Activated naive CD8-positive, alpha-beta T cell treated with anti-CD3 and anti-CD28 coated beads, Interleukin-2, amount 50 U/mL, for 16 hours (primary cell): ENCODE measurements at regions not wholly inside any gene's neighbourhood (a gene's known extent, or its start where the extent isn't known, plus 50 kb on each side); places are given as distances from the start of the nearest gene placed in this dataset.

Experiments used
- DNase-seq: peaks from one replicate; pipeline ENCODE4 v3.0.0-alpha.2; 2020; ENCODE audit warnings: low read depth, low spot score

DNA sequence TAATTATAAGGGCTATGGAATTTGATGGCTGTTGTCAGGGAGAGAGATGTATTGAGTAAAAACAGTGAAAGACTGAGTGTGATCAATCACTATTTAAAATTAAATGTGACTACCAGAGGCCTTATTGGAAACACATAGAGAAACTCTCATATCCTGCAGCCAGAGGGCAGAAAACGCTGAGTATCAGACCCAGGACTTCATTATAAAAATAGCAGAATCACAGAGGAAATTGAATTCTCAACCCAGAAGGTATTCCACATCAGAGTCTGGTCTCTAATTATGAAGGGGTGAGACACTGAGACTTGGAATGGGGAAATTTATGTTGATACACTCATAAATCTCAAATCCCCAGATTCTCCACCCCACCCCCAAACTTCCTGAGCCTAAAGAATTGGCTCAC lies 69.5 kb upstream of the IL6 start:
- no peak for DNase-seq

DNA sequence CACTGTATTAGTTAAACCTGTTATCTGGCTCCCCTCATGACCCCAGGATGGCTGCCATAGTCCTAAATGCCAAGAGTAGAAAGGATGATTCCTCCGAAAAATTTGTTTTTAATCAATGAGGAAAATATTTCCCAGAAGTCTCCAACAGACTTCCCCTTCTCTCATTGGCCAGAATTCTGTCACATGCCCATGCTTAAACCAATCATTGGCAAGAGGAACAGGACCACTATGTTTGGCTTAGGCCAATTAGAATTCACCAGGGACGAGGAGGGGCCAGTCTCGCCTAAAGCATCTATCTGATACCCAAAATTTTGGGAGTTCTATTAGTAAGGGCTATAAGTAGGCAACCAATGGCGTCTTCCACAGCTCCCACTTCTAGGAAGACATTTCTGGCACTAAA lies 71.2 kb upstream of the IL6 start:
- no peak for DNase-seq

DNA sequence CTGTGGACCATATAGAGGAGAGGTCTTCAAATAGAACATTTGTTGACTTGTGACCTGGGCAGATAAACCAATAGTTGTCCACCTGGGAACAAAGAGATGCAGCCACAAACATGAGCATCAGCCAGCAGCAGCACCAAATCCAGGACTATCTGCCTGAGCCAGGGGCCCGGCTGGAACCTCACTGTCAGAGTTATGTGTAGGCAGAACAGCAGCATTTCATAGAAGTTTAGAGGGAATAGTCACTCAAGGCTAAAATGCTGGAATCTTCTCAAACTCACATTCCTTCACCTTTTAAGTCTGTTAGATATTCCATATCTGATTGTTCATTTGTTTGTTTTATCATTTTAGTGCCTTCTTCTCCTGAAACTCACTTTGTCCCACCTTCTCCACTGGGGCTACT lies 72.2 kb upstream of the IL6 start:
- DNase-seq: no peak

DNA sequence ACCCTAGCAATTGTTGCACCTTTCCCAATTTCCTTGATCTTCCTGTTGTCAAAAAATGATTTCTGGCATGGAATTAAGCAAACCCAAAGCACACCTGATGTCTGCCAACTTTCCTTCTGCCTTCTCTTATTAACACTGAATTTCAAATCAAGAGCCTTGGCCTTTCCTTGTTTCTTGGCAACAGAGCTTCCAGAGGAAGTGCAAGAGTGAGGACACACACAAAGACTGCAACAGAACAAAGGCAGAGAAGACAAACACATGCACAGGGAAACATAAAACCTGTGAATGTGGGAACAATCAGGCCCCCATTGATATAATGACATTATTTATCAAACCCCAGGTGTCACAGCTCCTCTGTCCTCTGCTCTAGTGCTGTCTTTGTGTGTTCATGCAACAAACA lies 73.0 kb upstream of the IL6 start:
- DNase-seq: no peak

DNA sequence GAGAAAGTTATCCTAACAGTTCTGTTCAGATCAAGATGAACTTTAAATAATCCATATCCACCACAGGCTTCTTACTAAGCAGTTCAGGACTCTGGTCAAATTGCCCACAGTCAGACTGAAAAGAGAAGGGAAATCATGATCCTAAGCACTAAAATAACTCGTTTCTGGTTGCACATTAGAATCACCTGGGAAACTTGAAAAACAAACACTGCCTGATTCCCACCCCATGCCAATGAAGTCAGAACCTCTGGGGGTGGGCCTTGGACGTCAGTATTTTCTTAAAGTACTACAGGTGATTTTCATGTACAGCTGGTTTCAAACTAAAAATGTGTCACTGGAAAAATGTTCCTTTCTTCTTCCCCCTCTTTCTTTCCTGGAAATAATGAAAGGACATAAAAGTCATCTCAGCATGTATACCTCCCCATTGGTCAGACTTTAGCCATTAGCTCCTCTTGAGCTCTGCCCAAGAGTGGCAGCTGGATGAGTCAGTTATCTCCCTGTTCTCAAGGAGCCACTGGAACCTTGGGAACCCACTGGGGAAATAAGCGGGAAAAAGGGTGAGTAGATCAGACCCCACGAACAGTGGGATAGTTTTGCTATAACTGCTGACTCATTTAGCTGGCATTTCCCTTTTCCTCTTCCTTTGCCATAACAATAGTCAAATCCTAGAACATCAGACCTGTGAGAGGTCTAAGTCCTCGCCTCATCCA lies 75.3 kb upstream of the IL6 start:
- no peak for DNase-seq

DNA sequence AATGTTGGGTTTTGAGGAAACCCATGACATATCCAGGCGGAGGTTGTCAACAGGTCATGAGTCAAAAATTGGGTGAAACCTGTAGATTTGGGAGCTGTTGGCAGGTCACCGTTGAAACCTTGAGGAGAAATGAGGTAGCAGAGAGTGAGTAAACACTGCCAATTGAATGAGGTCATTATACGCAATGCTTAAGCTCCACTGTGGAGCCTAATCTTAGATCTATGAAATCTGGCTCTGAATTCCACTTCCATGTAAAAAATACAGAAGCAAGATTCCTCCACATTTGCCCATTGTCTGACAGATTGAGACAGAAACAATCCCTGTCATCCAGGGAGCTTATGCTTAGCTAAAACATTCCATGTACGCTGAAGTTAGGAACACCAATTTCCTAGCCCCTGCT lies 76.0 kb upstream of the IL6 start:
- no peak for DNase-seq

DNA sequence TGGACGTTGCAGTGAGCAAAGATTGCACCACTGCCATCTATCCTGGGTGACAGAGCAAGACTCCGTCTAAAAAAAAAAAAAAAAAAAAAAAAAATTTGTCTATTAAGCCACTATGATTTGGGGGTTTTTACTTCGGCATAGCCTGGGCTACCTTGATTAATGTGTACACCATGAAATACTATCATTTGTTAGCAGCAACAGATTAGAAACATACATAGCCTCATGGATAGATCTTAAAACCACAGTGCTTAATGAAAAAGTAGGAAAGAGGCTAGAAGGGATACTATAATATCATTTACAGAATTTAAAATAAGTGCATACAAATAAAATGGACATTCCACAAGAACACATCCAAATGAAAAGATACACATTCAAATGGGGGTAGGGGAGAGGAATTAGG lies 77.3 kb upstream of the IL6 start:
- no peak for DNase-seq

DNA sequence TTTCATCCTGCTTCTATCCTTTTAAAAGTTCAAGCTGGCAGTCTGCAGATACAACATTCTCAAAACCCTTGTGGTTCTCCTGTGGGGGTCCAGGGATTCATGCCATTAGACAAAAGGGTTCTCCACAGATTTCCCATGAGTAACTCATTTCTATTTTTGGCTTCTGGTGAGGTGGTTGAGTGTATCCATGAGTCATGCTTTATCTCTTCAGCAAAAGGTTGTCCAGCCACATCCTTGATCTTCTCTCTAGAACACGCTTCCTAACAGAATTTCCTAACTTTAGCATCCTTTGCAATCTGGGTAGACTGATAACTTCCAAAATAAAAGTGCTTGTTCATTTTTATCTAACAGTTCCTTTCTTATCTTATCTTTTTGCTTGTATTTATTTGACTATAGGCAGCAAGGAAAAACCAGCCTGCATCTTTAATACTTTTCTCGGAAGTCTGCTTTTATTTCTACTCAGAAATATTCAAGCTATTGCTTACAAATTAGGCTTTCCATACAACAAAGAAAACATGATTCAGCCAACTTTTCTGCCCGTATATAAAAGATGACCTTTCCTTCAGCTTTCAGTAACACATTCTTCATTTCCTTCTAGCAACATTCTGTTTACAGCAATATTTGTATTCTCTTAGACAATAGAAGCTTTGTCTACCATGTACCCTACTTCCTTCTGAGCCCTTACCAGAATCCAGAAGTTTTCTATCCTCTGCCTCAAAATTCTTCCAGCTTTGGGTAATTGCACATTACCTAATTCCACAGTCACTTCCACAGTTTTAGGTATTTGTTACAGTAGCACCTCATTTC lies 79.3 kb upstream of the IL6 start:
- no peak for DNase-seq

DNA sequence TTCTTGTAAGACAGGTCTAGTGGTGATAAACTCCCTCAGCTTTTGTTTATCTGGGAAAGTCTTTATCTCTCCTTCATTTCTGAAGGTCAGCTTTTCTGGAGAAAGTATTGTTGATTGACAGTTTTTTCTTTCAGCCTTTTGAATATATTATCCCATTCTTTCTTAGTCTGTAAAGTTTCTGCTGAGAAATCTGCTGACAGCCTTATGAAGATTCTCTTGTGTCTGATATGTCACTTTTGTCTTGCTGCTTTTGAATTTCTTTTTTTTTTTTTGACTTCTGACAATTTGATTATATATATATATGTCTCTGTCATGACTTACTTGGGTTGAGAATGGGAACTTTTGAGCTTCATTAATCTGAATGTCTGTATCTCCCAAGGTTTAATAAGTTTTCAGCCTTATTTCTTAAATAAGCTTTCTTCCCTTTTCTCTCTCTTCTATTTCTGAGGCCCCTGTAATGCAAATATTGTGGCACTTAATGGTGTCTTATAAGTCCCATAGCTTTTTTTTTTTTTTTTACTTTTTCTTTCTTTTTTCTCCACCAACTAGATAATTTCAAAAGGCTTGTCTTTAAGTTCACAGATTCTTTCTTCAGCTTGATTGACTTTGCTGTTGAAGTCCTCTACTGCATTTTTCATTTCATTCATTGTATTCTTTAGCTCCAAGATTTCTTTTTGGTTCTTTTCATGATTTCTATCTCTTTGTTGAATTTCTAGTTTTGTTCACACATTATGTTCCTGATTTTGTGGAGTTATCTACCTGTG lies 81.4 kb upstream of the IL6 start:
- DNase-seq: no peak

DNA sequence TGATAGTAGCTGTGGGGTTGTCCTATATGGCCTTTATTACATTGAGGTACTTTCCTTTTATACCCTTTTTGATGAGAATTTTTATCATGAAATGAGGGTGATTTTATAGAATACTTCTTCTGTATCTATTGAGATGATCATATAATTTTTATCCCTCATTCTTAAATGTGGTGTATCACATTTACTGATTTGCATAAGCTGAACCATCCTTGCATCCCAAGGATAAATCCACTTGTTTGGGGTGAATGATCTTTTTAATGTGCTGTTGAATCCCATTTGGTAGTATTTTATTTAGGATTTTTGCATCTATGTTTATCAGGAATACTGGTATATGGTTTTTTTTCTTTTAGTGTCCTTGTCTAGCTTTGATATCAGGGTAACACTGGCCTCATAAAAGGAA lies 84.5 kb upstream of the IL6 start:
- no peak for DNase-seq

DNA sequence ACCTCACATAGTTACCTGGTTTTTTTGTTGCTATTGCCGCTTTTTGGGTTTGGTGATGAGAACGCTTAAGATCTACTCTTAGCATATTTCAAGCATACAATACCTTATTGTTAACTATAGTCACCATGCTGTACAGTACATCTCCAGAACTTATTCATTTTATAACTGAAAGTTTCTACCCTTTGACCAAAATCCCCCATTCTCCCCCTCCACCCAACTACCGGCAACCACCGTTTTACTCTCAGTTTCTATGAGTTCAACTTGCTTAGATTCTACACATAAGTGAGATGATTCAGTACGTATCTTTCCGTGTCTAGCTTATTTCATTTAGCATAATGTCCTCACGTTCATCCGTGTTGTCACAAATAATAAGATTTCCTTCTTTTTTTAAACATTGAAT lies 86.7 kb upstream of the IL6 start:
- DNase-seq: no peak

DNA sequence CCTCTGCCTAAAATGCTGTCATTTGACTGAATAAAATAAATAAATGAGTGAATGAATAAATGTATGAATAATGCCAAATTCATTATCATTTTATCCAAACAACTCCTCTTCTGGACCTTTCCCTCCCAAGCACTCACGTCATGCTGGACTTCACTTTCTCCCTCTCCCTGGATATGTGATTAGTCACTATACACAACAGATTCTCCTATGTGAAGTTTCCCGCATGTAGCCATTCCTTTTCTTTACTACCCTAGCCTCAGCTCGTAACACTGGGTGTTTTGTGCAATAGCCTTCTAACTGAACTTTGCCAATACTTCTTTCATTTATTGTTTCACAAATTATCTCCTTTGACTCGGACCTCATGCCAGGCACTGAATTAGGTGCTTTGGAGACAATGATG lies 87.6 kb upstream of the IL6 start:
- no peak for DNase-seq

DNA sequence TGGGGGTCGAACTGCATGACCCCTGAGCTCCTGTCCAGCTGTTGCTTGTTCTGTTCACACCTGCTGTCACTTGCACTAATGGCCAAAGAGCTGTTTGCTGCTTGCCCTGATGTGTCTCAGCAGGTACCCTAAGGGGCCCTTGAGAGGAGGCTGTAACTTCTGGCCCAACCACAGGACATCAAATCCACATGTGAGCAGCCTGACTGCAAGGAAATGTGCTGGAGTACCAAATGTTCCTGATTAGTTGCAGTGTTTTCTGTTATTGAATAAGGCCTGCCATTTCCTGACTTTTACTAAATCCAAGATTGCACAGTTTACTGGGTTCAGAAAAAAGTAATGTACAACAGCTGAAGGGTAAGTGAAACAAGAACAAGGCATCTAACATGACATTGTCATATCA lies 91.7 kb upstream of the IL6 start:
- no peak for DNase-seq

DNA sequence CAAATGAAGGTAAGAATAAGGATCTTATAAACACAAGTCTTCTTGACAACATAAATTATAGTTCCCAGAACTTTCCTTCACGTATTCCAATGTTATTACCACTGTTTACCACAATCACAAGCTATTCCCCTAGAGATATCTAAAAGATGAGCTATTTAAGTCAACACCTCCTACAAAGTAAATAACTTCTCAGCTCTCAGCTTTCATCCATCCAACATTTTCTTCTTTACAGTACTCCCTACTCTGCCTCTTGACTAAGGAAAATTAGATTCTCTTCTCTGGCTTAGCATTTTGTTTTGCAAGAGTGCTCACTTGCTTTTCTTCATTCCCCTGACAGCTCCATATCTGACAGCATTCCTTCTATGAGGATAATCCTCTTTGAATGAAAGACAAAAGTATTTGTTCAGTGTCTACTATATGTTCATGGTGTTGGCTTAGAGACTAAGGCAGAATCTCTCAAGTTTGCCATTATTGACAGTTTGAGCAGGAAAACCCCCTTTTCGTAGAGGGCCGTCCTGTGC lies 93.0 kb upstream of the IL6 start:
- no peak for DNase-seq

DNA sequence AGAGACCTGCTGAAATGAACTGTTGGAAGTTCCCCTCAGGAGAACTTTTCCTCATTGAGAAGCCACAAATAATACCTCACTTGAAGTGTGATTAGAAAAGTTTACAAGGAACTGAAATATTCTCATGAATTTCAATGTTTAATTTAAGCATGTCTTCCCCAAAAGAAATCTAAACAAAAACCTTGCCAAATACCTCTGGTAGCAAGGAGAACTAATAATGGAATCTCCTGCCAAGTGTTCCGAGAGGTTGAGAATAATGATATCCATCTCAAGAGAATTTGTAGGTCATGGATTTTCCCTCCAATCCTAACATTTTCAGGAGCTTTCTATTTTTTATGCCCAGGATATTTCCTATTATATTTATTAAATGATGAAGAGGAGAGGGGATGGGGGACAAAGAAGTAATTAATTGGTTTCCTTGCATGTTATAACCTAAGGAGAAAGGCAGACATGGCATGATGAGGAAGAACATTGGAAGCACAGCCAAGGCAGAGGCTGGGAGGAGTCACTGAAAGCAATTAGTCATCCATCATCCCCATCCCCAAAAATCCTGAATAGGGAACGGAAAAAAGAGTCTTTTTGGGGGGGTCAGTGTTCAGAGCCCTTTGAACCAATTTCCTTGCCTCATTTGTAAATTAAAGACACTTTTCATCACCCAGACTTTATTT lies 93.6 kb upstream of the IL6 start:
- DNase-seq: no peak

DNA sequence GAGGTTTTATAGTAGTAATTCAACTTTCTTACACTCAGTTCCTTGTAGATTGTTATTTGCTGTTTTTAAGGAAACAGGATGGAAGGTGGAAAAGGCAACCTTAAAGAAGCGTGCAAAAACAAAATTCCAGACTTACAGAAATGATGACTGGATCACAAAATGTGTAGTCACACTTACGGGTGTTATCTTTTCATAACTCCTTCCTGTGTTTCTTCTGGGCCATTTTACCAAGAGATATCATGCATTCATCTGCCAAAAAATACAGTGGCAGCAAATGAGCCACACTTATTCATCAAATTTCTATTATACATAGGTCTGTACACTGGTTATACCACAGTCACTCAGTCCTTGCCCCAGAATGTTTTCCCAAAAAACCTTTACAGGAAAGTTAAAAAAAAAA lies 94.3 kb upstream of the IL6 start:
- DNase-seq: no peak

DNA sequence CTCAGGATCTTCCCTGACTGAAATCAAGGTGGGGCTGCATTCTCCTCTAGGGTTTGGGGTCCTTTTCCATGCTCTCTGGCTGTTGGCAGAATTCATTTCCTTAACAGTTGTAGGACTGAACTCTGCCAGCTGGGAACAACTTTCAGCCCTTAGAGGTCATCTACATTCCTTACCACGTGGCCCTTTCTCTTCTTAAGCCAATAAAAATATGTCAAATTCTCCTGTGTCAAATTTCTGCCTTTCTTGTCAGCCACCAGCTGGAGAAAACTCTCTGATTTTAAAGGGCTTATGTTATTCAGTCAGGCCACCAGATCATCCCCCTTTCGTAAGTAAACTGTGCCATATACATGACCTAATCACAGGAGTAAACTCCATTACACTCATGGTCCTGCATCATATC lies 95.3 kb upstream of the IL6 start:
- DNase-seq: no peak

DNA sequence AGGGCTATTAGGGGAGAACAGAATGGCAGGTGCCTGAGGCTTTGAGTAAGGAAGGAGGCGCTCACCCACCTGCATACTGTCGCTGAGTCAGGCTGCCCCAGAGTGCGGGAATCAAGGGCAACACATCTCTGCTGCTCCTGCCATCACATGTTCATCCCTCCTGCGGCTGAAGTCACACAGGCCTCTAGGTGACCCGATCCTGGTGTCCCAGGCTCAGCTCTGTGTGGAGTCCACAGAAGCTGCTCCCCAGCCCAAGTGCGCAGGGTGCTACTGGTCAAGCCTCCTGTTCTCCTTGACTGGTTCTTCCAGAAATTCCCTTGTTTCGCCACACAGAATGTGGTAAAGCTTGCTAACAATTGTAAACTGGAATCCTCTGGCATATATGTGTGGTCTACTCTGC lies 96.9 kb upstream of the IL6 start:
- no peak for DNase-seq

DNA sequence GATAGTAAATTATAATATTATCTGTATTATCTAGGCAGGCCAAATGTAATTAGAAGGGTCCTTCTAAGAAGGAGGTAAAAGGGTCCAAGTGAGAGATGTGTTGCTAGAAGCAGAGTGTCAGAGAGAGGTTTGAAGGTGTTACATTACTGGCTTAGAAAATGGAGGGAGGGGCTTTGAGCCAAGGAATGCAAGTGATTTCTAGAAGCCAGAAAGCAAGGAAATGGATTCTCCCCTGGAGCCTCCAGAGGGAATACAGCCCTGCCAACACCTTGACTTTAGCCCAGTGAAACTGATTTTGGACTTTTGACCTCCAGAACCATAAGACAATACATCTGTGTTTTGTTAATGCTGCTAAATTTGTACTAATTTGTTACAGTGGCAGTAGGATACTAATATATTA lies 97.9 kb upstream of the IL6 start:
- DNase-seq: no peak

DNA sequence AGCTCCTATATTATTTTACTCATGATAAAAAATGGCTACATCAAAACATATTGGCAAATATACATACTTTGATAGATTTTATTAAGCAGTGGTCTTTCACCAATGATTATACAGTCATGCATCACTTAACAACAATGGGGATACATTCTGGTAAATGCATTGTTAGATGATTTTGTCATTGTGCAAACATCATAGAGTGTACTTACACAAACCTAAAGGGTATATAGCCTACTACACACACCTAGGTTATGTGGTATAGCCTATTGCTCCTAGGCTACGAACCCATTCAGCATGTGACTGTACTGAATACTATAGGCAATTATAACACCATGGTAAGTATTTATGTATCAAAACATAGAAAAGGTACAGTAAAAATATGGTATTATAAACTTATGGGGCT lies 98.9 kb upstream of the IL6 start:
- DNase-seq: no peak

DNA sequence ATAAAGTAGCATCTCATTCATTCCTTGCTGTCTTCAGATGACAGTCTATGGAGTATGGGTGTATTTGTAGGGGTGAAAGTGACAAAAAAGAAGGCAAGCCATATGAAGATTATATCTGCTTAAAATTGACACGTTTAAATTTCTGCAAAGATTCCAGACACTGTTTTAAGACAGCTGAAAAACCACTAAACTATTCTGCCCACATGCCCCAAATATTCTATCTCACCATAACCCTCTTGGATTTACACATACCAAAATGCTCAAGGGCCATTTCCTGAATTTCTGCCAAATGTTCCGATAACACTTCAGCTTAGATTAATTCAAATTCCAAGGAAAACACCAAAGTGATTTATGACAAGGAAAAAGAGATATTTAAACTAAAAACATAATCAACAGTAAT lies 99.9 kb upstream of the IL6 start:
- no peak for DNase-seq

DNA sequence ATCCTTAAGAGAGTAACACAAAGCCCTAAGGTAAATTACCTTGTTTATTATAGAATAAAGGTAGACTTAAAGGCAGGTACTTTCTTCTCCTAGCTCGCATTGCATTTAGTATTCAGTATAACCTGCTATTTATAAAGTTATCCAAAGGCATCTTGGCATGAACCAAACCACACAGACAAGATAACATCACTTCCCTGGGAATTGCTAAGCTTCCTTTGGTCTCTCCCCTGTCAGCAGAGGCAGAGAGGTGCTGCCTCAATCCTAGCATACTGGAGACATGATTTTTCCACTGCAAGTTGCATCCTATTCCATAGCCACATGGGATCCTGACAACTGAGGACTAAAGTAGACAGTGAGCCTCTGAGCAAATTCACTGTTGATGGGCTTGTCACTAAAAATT lies 101.7 kb upstream of the IL6 start:
- no peak for DNase-seq
